Rectal smooth muscle tissue (tissue), 1 donor: ENCODE measurements at regions not wholly inside any gene's neighbourhood (a gene's known extent, or its start where the extent isn't known, plus 50 kb on each side); places are given as distances from the start of the nearest gene placed in this dataset.

Source experiments
- H3K27ac ChIP-seq: one replicate; pipeline ENCODE4 v1.7.0; 2013; ENCODE audit warnings: low read depth, low read length, inconsistent platforms
- H3K27me3 ChIP-seq: one replicate; pipeline ENCODE4 v1.7.0; 2013; ENCODE audit warnings: low read length; ENCODE audit not compliant: control insufficient read depth, insufficient read depth
- H3K36me3 ChIP-seq: one replicate; pipeline ENCODE4 v1.7.0; 2013; ENCODE audit warnings: low read length; ENCODE audit not compliant: control insufficient read depth, insufficient read depth
- H3K4me1 ChIP-seq: one replicate; pipeline ENCODE4 v1.7.0; 2013; ENCODE audit warnings: low read length; ENCODE audit not compliant: control insufficient read depth, insufficient read depth
- H3K4me3 ChIP-seq: one replicate; pipeline ENCODE4 v1.7.0; 2013; ENCODE audit warnings: low read length
- H3K9ac ChIP-seq: one replicate; pipeline ENCODE4 v1.7.0; 2013; ENCODE audit warnings: low read length

DNA sequence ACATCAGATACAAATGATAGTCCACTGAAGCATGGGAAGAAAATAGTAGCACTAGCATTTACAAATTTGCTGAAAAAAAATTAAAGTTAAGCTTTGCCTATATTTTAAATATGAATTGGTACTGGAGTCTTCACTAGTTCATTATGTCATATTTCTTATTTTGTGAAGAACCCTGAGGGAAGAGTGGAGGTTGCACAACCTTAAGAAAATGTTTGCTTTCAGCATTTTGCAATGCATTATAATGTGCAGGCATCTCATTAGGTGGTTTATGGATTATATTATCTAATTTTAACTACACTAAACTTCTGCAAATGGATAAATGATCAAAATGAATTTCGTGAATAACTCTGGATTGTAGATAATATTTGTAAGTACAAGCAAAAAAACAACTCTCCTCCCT is 390.8 kb upstream of the HS3ST5 start:
- Histone ChIP-seq H3K36me3 (no peaks in the 10 kb centered on the region), H3K4me1 (no peaks in the 10 kb centered on the region), H3K4me3 (no peak overlapping the region), H3K9ac (no peak overlapping the region), H3K27ac (no peak overlapping the region), H3K27me3 (no peaks in the 10 kb centered on the region)

- Histone ChIP-seq H3K27me3 (no peaks in the 10 kb centered on the region), H3K9ac (no peak overlapping the region), H3K36me3 (no peaks in the 10 kb centered on the region), H3K27ac (no peak overlapping the region), H3K4me3 (no peak overlapping the region), H3K4me1 (no peaks in the 10 kb centered on the region)
Measured at GRCh38 chr6:114718716-114719270, 376.0 kb upstream of the HS3ST5 start.

- no peak overlapping the region for H3K27ac ChIP-seq
- no peaks in the 10 kb centered on the region for H3K36me3 ChIP-seq
- no peak overlapping the region for H3K4me3 ChIP-seq
- no peaks in the 10 kb centered on the region for H3K4me1 ChIP-seq
- H3K27me3 ChIP-seq: no peaks in the 10 kb centered on the region
- no peak overlapping the region for H3K9ac ChIP-seq
Measured at GRCh38 chr6:114718186-114718585, 375.4 kb upstream of the HS3ST5 start.

DNA sequence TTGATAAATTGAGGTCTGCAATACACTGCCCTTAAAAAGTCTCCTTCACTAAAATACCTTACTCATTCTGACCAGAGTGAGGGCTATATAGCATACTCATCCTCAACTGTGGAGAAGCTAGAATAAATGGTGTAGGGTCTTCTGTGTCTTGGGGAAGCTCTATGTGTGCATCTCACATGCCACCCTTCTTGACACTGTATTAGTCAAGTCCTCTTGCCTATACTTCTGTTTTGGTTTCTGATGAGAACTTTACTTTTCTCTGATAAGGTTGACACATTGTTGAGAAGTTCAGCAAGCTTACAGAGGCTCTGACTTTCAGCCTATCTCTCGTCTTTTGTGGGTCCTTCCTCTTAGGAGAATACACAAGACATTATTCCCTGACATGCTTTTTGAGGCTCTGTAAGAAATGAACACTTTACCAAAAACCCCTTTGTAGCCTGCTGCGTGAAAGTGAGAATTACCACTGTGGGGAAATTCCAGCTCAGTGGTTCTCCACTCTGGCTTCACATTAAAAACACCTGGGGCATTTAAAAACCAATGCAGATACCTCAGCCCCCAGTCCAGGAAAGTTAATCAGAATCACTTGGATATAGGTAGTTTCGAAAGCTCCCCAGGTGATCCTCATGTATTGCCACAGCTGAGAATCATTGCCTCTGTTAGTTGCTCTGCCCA is 372.1 kb upstream of the HS3ST5 start:
- Histone ChIP-seq H3K27ac (no peak overlapping the region), H3K4me1 (no peaks in the 10 kb centered on the region), H3K4me3 (no peak overlapping the region), H3K9ac (no peak overlapping the region), H3K36me3 (no peaks in the 10 kb centered on the region), H3K27me3 (no peaks in the 10 kb centered on the region)

- H3K4me3 ChIP-seq: no peak overlapping the region
- no peaks in the 10 kb centered on the region for H3K36me3 ChIP-seq
- no peak overlapping the region for H3K27ac ChIP-seq
- no peaks in the 10 kb centered on the region for H3K27me3 ChIP-seq
- H3K4me1 ChIP-seq: no peaks in the 10 kb centered on the region
- no peak overlapping the region for H3K9ac ChIP-seq
Measured at GRCh38 chr6:114713690-114714089, 370.9 kb upstream of the HS3ST5 start.

- H3K36me3 ChIP-seq: no peaks in the 10 kb centered on the region
- H3K9ac ChIP-seq: no peak overlapping the region
- H3K4me1 ChIP-seq: no peaks in the 10 kb centered on the region
- no peaks in the 10 kb centered on the region for H3K27me3 ChIP-seq
- no peak overlapping the region for H3K27ac ChIP-seq
- no peak overlapping the region for H3K4me3 ChIP-seq
Measured at GRCh38 chr6:114712129-114712662, 369.4 kb upstream of the HS3ST5 start.

DNA sequence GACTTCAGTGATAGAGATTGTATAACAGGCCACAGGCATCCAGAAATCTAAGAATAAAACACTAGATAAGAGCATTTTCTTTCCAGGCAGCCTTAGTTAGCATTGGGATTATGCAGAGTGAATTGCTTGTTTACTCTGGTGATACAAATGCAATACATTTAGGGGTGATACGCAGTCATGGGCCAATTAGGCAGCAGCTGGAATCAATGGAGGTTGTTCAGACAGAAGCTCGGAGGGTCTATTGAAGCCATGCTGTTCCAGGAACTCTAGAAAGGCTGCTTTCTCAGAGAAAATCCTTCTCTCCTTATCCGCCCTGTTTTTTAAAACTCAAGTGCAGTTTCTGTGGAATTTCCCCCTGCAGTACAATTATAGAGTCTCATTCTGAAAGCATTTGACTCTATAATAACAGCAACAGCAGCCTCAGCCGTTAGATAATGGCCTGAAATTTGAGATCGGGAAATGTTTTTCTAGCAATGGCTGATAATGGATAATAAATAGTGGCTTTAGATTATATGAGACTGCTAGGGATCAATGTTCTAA is 364.3 kb upstream of the HS3ST5 start:
- no peak overlapping the region for H3K27ac ChIP-seq
- no peaks in the 10 kb centered on the region for H3K4me1 ChIP-seq
- H3K4me3 ChIP-seq: no peak overlapping the region
- H3K9ac ChIP-seq: no peak overlapping the region
- H3K27me3 ChIP-seq: no peaks in the 10 kb centered on the region
- H3K36me3 ChIP-seq: no peaks in the 10 kb centered on the region

- Histone ChIP-seq H3K27ac (no peak overlapping the region), H3K4me3 (no peak overlapping the region), H3K36me3 (no peaks in the 10 kb centered on the region), H3K9ac (no peak overlapping the region), H3K4me1 (no peaks in the 10 kb centered on the region), H3K27me3 (no peaks in the 10 kb centered on the region)
Measured at GRCh38 chr6:114690625-114691024, 347.8 kb upstream of the HS3ST5 start.

GRCh38 chr6:114659513-114659912 is 316.7 kb upstream of the HS3ST5 start:
- Histone ChIP-seq H3K36me3 (no peaks in the 10 kb centered on the region), H3K4me3 (no peak overlapping the region), H3K27ac (no peak overlapping the region), H3K9ac (no peak overlapping the region), H3K4me1 (no peaks in the 10 kb centered on the region), H3K27me3 (no peaks in the 10 kb centered on the region)

DNA sequence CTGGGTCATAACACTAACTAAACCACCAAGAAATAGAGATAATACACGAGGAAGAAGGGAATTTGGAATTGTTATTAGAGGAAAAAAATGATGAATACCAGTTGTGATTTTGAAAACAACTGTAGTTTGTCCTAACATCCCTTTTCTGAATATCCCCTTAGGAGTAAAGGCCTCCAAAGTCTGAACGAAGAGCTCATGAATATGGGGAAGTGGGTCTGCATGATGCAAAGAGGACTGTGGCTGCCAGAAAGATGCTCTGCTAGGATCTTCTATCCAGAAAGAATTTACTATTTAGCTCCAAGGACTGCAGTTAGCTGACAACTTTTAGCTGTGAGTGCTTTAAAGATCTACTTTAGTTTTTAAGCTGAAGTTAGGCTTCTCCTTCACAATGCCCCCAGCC is 308.8 kb upstream of the HS3ST5 start:
- Histone ChIP-seq H3K27me3 (no peaks in the 10 kb centered on the region), H3K9ac (no peak overlapping the region), H3K4me1 (no peaks in the 10 kb centered on the region), H3K4me3 (no peak overlapping the region), H3K27ac (no peak overlapping the region), H3K36me3 (no peaks in the 10 kb centered on the region)

- Histone ChIP-seq H3K4me1 (no peaks in the 10 kb centered on the region), H3K4me3 (no peak overlapping the region), H3K27ac (no peak overlapping the region), H3K9ac (no peak overlapping the region), H3K36me3 (no peaks in the 10 kb centered on the region), H3K27me3 (no peaks in the 10 kb centered on the region)
Measured at GRCh38 chr6:114650891-114651290, 308.1 kb upstream of the HS3ST5 start.

GRCh38 chr6:114649298-114649697 is 306.5 kb upstream of the HS3ST5 start:
- H3K9ac ChIP-seq: no peak overlapping the region
- H3K4me3 ChIP-seq: no peak overlapping the region
- H3K4me1 ChIP-seq: no peaks in the 10 kb centered on the region
- H3K27me3 ChIP-seq: no peaks in the 10 kb centered on the region
- no peak overlapping the region for H3K27ac ChIP-seq
- H3K36me3 ChIP-seq: no peaks in the 10 kb centered on the region

GRCh38 chr6:114648847-114649246 is 306.0 kb upstream of the HS3ST5 start:
- H3K27me3 ChIP-seq: no peaks in the 10 kb centered on the region
- H3K4me1 ChIP-seq: no peaks in the 10 kb centered on the region
- no peak overlapping the region for H3K4me3 ChIP-seq
- H3K9ac ChIP-seq: no peak overlapping the region
- H3K27ac ChIP-seq: no peak overlapping the region
- H3K36me3 ChIP-seq: no peaks in the 10 kb centered on the region
